SK-N-SH (cell line): ENCODE measurements at regions not wholly inside any gene's neighbourhood (a gene's known extent, or its start where the extent isn't known, plus 50 kb on each side); places are given as distances from the start of the nearest gene placed in this dataset.

Source experiments
- CTCF ChIA-PET: fragments of 300-600, 350-600 bp; formaldehyde crosslinking; extraction: SDS; loops from one replicate; lab custom pipeline; 2021; lab: Yijun Ruan, JAX
- POLR2A ChIA-PET: fragments of 350-600 bp; sonication (Branson Sonifier 250); formaldehyde crosslinking; extraction: SDS; loops from one replicate; lab custom pipeline; 2020; ENCODE audit warnings: antibody characterized with exemption, inconsistent platforms; lab: Yijun Ruan, JAX
- DNase-seq: peaks from one replicate; pipeline ENCODE4 v3.0.0; 2012
- H2AFZ ChIP-seq: fragments of 200-600 bp; sonication (generic); 2 replicates; pipeline ENCODE4 v1.8.1; 2016; ENCODE audit warnings: antibody characterized with exemption, mild to moderate bottlenecking, low read depth
- H3F3A ChIP-seq: fragments of 200-600 bp; sonication (generic); replicated peaks from 2 replicates; pipeline ENCODE3; 2016; ENCODE audit warnings: antibody characterized with exemption, mild to moderate bottlenecking; ENCODE audit not compliant: insufficient read depth
- H3K27ac ChIP-seq, 2 experiments: fragments of 200-500 bp in 1 of 2; fragments of 200-600 bp in 1 of 2; sonication (Bioruptor generic) in 1 of 2; sonication (generic), shearing (Covaris generic) in 1 of 2; 2 replicates each; pipeline versions ENCODE4 v1.5.1 to v1.6.1; 2014 to 2016; ENCODE audit warnings: low read depth in 2 of 2, inconsistent platforms in 1 of 2, low read length in 1 of 2, mild to moderate bottlenecking in 1 of 2, mixed read lengths in 1 of 2
- H3K27me3 ChIP-seq: fragments of 200-600 bp; sonication (generic), shearing (Covaris generic); 2 replicates; pipeline ENCODE4 v1.6.1; 2016; ENCODE audit warnings: mixed run types; ENCODE audit not compliant: insufficient read depth
- H3K36me3 ChIP-seq, 2 experiments: fragments of 200-500 bp in 1 of 2; fragments of 200-600 bp in 1 of 2; sonication (Bioruptor generic) in 1 of 2; sonication (generic) in 1 of 2; replicated peaks in 1 of 2; 2 replicates each; pipeline versions ENCODE3 to v1.5.1; 2014 to 2016; ENCODE audit warnings: low read length in 1 of 2, mild to moderate bottlenecking in 1 of 2; ENCODE audit not compliant: insufficient read depth in 2 of 2, control insufficient read depth in 1 of 2
- H3K4me1 ChIP-seq, 2 experiments: fragments of 200-500 bp in 1 of 2; fragments of 200-600 bp in 1 of 2; sonication (Bioruptor generic) in 1 of 2; sonication (generic), shearing (Covaris generic) in 1 of 2; 2 replicates each; pipeline versions ENCODE4 v1.5.1 to v1.6.1; 2014 to 2016; ENCODE audit warnings: low read depth in 1 of 2, low read length in 1 of 2, mixed run types in 1 of 2; ENCODE audit not compliant: insufficient read depth in 2 of 2, control insufficient read depth in 1 of 2
- H3K4me2 ChIP-seq: fragments of 200-600 bp; sonication (generic), shearing (Covaris generic); 2 replicates; pipeline ENCODE4 v1.6.1; 2017; ENCODE audit warnings: mixed run types
- H3K4me3 ChIP-seq, 2 experiments: fragments of 200-500 bp in 1 of 2; fragments of 200-600 bp in 1 of 2; sonication (Bioruptor generic) in 1 of 2; sonication (generic), shearing (Covaris generic) in 1 of 2; 2 replicates each; pipeline versions ENCODE4 v1.5.1 to v1.8.1; 2014 to 2016; ENCODE audit warnings: low read depth in 2 of 2, inconsistent platforms in 1 of 2, low read length in 1 of 2, mild to moderate bottlenecking in 1 of 2, mixed read lengths in 1 of 2, moderate library complexity in 1 of 2
- H3K79me2 ChIP-seq: fragments of 200-600 bp; sonication (generic); 2 replicates; pipeline ENCODE4 v1.8.1; 2017; ENCODE audit warnings: mild to moderate bottlenecking; ENCODE audit not compliant: insufficient read depth
- H3K9ac ChIP-seq: fragments of 200-600 bp; sonication (generic); 2 replicates; pipeline ENCODE4 v1.6.1; 2017; ENCODE audit warnings: mixed run types
- H3K9me2 ChIP-seq: fragments of 200-600 bp; sonication (generic); 2 replicates; pipeline ENCODE4 v1.6.1; 2017; ENCODE audit warnings: mixed run types
- H3K9me3 ChIP-seq: fragments of 200-600 bp; sonication (generic); 2 replicates; pipeline ENCODE4 v1.6.1; 2017; ENCODE audit warnings: mixed run types, mild to moderate bottlenecking, moderate library complexity
- H4K20me1 ChIP-seq: fragments of 200-600 bp; sonication (generic); 2 replicates; pipeline ENCODE4 v1.6.1; 2017; ENCODE audit warnings: mild to moderate bottlenecking, mixed run types; ENCODE audit not compliant: insufficient read depth
- CHD2 ChIP-seq: fragments of 150-350 bp; IDR thresholded peaks from 2 replicates; pipeline ENCODE4 v1.6.1; 2018; ENCODE audit warnings: low read length; ENCODE audit not compliant: partially characterized antibody
- EZH2phosphoT487 ChIP-seq: fragments of 200-600 bp; sonication (generic); IDR thresholded peaks from 2 replicates; pipeline ENCODE4 v1.6.1; 2017; ENCODE audit warnings: low read depth, mixed run types, mild to moderate bottlenecking, antibody characterized with exemption, moderate library complexity, borderline replicate concordance
- JUND ChIP-seq: IDR thresholded peaks from 2 replicates; pipeline ENCODE4 v1.4.0; 2012
- MEF2A ChIP-seq: IDR thresholded peaks from 2 replicates; pipeline ENCODE4 v1.4.0; 2012; ENCODE audit warnings: low read depth, borderline replicate concordance
- MXI1 ChIP-seq: IDR thresholded peaks from 2 replicates; pipeline ENCODE4 v1.6.1; 2012; ENCODE audit warnings: mild to moderate bottlenecking, low read depth, low read length, improper control_type of control experiment
- POLR2AphosphoS5 ChIP-seq: IDR thresholded peaks from 2 replicates; pipeline ENCODE4 v1.6.1; 2012; ENCODE audit warnings: low read depth, low read length
- RFX5 ChIP-seq: IDR thresholded peaks from 2 replicates; pipeline ENCODE4 v1.6.1; 2012; ENCODE audit warnings: mild to moderate bottlenecking, improper control_type of control experiment, low read length
- SMC3 ChIP-seq: IDR thresholded peaks from 2 replicates; pipeline ENCODE4 v1.6.1; 2012; ENCODE audit warnings: low read depth, low read length, improper control_type of control experiment
- TAF1 ChIP-seq: IDR thresholded peaks from 2 replicates; pipeline ENCODE4 v1.6.1; 2012; ENCODE audit warnings: low read depth, mild to moderate bottlenecking, low read length, moderate library complexity, borderline replicate concordance
- TCF12 ChIP-seq: IDR thresholded peaks from 2 replicates; pipeline ENCODE4 v1.4.0; 2012
- YY1 ChIP-seq: IDR thresholded peaks from 2 replicates; pipeline ENCODE4 v1.4.0; 2012; ENCODE audit warnings: low read depth, mild to moderate bottlenecking
- ZBTB33 ChIP-seq: IDR thresholded peaks from 2 replicates; pipeline ENCODE4 v1.4.0; 2012; ENCODE audit warnings: low read depth, borderline replicate concordance
- WGBS: methylation state at CpG from one replicate; pipeline ENCODE4 v1.1.6; 2017; ENCODE audit warnings: low lambda C conversion rate; 5-methylcytosine and 5-hydroxymethylcytosine counted together
- TF ChIP-seq, protein P1 (sequence below): fragments of 150-350 bp; IDR thresholded peaks from 2 replicates; pipeline ENCODE4 v1.6.1; 2017; ENCODE audit warnings: antibody characterized with exemption, low read length, low read depth, borderline replicate concordance
- TF ChIP-seq, protein P2 (sequence below): IDR thresholded peaks from 2 replicates; pipeline ENCODE4 v1.4.0; 2012; ENCODE audit warnings: low read depth, borderline replicate concordance
- TF ChIP-seq, protein P3 (sequence below): fragments of 150-350 bp; IDR thresholded peaks from 2 replicates; pipeline ENCODE4 v1.6.1; 2016; ENCODE audit warnings: mild to moderate bottlenecking, low read depth, low read length

DNA sequence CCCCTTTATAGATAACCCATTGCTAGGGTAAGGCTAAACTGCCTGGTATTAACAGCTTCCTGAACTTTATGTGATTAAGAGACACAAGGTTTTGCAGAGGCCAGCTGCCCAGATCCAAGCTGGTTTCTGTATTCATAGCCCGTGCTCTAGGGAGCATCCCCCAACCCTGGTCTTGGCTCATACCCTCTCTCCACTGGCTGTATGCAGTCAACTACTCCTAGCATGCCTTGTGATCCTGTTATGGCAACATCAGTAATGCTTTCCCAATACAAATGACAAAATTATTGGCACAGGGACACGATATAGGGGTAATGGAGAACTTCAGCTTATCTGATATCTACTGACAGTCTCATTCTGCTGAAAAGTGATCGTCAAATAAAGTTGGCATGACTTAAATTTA lies 202.8 kb upstream of the MKLN1 start (continued):
- TF ChIP-seq, protein P1, sequence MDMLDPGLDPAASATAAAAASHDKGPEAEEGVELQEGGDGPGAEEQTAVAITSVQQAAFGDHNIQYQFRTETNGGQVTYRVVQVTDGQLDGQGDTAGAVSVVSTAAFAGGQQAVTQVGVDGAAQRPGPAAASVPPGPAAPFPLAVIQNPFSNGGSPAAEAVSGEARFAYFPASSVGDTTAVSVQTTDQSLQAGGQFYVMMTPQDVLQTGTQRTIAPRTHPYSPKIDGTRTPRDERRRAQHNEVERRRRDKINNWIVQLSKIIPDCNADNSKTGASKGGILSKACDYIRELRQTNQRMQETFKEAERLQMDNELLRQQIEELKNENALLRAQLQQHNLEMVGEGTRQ: no peak
- TF ChIP-seq, all 33 proteins: peak for 0

DNA sequence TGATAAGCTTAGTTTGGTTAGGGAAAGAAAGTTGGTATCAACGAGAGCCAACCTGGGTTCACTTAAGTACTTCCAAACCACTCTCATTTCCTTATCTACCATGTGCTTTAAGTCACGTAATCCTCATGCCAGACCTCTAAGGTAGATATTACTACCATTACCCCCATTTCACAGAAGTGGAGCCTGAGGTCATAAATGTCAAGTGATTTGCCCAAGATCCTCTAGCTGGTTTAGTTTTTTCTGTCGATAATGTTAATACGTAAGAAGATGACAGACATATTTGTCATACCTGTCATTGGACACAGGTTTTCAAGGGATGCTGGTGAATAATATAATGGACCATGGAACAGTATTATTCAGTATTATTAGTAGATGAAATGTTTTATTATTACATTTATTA lies 197.4 kb upstream of the MKLN1 start:
- H3K4me1 ChIP-seq: no peaks in the 10 kb centered on the region
- no peaks in the 10 kb centered on the region for H3K9me2 ChIP-seq
- H3K9me3 ChIP-seq: no peaks in the 10 kb centered on the region
- POLR2A ChIA-PET: no interaction called here
- H3K27ac ChIP-seq: no peak overlapping the region
- H3K9ac ChIP-seq: no peak overlapping the region
- no peaks in the 10 kb centered on the region for H3F3A ChIP-seq
- H3K4me2 ChIP-seq: no peak overlapping the region
- H4K20me1 ChIP-seq: no peaks in the 10 kb centered on the region
- no peak overlapping the region for H3K4me3 ChIP-seq
- WGBS: 83% methylated on average over 4 of the region's 4 CpGs
- H3K36me3 ChIP-seq: no peaks in the 10 kb centered on the region
- H2AFZ ChIP-seq: no peak overlapping the region
- H3K27me3 ChIP-seq: no peaks in the 10 kb centered on the region
- no peak for DNase-seq
- H3K79me2 ChIP-seq: no peaks in the 10 kb centered on the region
- CTCF ChIA-PET: interaction anchor here (0.8 kb wide), 1 partner anchor 11 kb away, joined by 4 read pairs; no protein-coding TSS in a partner anchor
- TF ChIP-seq TCF12 (no peak), EZH2phosphoT487 (no peak), ZBTB33 (no peak), SMC3 (no peak), RFX5 (no peak), MXI1 (no peak), POLR2AphosphoS5 (no peak)

GRCh38 chr7:131131012-131131745 lies 196.5 kb upstream of the MKLN1 start:
- Histone ChIP-seq H2AFZ (no peak overlapping the region), H3K27ac (no peak overlapping the region), H3K79me2 (no peaks in the 10 kb centered on the region), H3K4me1 (no peaks in the 10 kb centered on the region), H3K4me2 (no peak overlapping the region), H3K27me3 (no peaks in the 10 kb centered on the region), H4K20me1 (no peaks in the 10 kb centered on the region), H3K4me3 (no peak overlapping the region), H3K9me3 (no peaks in the 10 kb centered on the region), H3K9ac (no peak overlapping the region), H3K9me2 (no peaks in the 10 kb centered on the region), H3K36me3 (no peaks in the 10 kb centered on the region), H3F3A (no peaks in the 10 kb centered on the region)
- ChIA-PET CTCF (interaction anchor here (0.8 kb wide), 1 partner anchor 31 kb away, joined by 4 read pairs; no protein-coding TSS in a partner anchor), POLR2A (no interaction called here)
- DNase-seq: no peak
- WGBS: 92% methylated on average over 6 of the region's 6 CpGs
- TF ChIP-seq TAF1: no peak
- TF ChIP-seq, protein P2, sequence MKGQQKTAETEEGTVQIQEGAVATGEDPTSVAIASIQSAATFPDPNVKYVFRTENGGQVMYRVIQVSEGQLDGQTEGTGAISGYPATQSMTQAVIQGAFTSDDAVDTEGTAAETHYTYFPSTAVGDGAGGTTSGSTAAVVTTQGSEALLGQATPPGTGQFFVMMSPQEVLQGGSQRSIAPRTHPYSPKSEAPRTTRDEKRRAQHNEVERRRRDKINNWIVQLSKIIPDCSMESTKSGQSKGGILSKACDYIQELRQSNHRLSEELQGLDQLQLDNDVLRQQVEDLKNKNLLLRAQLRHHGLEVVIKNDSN: no peak
- TF ChIP-seq, protein P3, sequence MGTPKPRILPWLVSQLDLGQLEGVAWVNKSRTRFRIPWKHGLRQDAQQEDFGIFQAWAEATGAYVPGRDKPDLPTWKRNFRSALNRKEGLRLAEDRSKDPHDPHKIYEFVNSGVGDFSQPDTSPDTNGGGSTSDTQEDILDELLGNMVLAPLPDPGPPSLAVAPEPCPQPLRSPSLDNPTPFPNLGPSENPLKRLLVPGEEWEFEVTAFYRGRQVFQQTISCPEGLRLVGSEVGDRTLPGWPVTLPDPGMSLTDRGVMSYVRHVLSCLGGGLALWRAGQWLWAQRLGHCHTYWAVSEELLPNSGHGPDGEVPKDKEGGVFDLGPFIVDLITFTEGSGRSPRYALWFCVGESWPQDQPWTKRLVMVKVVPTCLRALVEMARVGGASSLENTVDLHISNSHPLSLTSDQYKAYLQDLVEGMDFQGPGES: no peak
- no peak for TF ChIP-seq CHD2
- no peak for TF ChIP-seq YY1
- TF ChIP-seq MEF2A: no peak
- no peak for TF ChIP-seq JUND
- TF ChIP-seq ZBTB33: no peak
- TF ChIP-seq RFX5: no peak
